ENCODE measurements at regions not wholly inside any gene's neighbourhood (a gene's known extent, or its start where the extent isn't known, plus 50 kb on each side); places are given as distances from the start of the nearest gene placed in this dataset.

DNA sequence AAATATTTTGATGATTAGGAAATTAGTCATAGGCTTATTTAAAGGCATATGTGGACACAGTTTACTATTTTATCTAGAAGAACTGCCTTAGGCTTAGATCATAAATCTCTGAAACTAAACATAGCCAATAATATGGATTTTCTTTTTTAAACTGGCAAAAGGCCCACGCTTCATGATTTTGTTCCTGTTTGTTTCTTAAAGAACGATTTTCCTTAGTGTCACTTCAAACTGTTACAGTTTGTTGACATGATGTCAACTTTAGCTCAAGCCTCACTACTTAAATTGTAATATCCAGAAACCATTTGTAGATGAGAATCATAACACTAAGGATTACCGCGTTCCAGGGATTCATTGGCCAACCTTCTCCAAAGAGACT lies 322.6 kb downstream of the HHIPL2 start:
- H3K4me3 ChIP-seq (ENCODE audit: low read depth, low read length): no peak overlapping the region
- no peak for DNase-seq (ENCODE audit: low read depth)
- TF ChIP-seq, protein P1, sequence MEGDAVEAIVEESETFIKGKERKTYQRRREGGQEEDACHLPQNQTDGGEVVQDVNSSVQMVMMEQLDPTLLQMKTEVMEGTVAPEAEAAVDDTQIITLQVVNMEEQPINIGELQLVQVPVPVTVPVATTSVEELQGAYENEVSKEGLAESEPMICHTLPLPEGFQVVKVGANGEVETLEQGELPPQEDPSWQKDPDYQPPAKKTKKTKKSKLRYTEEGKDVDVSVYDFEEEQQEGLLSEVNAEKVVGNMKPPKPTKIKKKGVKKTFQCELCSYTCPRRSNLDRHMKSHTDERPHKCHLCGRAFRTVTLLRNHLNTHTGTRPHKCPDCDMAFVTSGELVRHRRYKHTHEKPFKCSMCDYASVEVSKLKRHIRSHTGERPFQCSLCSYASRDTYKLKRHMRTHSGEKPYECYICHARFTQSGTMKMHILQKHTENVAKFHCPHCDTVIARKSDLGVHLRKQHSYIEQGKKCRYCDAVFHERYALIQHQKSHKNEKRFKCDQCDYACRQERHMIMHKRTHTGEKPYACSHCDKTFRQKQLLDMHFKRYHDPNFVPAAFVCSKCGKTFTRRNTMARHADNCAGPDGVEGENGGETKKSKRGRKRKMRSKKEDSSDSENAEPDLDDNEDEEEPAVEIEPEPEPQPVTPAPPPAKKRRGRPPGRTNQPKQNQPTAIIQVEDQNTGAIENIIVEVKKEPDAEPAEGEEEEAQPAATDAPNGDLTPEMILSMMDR (IDR thresholded peaks at IDR 0.05; ENCODE audit: control insufficient read depth, extremely low read depth, insufficient read depth): no peak

DNA sequence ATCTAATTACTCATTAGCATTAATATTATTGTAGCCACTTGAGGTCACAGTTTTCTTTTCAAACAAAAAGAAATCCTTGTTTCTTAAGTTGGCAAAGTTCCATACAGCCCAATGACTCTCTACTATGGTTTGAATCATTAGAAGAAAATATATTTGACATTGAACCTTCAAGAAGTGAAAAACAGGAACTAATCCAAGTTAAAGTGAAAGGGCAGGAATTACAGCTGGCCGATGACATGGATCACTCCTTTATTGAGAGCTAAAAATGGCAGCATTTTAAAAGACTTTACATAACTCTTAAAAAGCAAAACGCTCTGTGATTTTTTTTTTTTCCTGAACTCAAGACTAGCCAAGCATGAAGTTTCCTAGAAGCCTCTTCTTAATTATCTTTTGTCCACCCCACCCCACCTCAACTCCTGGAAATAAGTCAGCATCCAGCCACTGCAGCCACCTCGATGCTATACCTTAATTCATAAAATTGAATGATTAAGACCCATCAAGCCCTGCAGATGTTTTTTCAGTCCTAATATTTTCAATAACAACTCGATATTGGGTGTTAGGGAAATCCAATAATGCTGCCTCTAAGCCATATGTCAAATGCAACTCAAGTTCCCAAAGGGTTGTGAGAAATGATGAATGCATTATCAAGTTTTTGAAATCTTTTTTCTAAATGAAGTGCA lies 323.1 kb downstream of the HHIPL2 start:
- H3K4me3 ChIP-seq (ENCODE audit: low read depth, low read length): no peak overlapping the region
- no peak for DNase-seq (ENCODE audit: low read depth)
- TF ChIP-seq, protein P1 (IDR thresholded peaks at IDR 0.05; ENCODE audit: control insufficient read depth, extremely low read depth, insufficient read depth): no peak

DNA sequence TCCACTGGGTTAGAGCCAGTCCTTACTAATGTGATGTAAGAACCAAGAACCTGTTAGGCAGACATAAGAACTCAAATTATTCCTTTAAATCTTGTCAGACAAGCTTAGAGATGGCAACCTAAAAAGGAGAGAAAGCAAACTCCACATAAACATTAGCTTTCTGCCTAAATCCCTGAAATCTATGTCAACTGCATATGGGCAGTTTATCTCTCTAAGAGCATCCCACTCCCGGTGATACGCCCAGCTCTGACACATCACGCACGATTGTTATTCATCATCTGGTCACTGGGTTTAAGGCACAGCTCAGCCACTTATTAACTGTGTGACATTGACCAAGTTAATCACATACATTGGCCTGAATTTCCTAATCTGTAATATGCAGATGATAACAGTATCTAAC lies 323.7 kb downstream of the HHIPL2 start:
- TF ChIP-seq, protein P1 (IDR thresholded peaks at IDR 0.05; ENCODE audit: control insufficient read depth, extremely low read depth, insufficient read depth): no peak
- DNase-seq (ENCODE audit: low read depth): no peak
- H3K4me3 ChIP-seq (ENCODE audit: low read depth, low read length): no peak overlapping the region

DNA sequence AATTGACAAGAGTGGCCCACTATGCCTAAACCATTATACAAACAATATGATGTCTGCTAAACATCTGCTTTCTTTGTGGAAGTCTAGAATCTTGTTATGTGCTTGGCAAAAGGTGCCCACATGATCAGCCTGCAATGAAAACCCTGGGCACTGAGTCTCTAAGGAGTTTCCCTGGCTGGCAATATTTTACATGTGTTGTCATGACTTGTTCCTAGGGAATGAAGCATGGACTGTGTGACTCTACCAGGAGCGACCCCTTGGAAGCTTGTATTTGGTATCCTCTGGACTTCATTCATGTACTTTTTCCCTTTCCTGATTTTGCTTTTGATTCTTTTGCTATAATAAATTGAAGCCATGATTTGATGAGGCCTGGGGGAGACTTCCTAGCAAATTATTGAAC lies 324.9 kb downstream of the HHIPL2 start:
- DNase-seq (ENCODE audit: low read depth): no peak
- H3K4me3 ChIP-seq (ENCODE audit: low read depth, low read length): no peak overlapping the region
- TF ChIP-seq, protein P1 (IDR thresholded peaks at IDR 0.05; ENCODE audit: control insufficient read depth, extremely low read depth, insufficient read depth): no peak

DNA sequence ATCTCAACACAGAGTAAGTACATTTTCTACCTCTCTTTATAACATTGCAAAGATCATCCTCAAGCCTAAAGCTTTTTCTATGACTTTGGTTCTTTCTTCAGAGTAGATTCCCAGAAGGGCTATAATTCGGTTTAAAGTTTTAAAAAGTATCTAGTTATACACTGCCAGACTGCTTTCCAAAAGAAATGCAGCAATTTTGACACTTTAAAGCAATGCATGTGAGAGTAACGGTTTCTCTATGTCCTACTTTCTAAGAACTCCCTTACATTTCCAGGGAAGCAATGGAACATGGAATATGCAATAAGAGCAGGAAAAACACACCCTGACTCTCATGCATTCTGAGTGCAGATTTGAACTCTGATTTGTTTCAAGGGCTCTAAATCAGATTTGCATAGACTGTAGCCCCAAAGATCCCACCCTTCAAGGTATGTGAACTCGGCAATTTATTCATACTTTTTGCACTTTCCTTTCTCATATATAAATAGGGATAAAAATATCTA lies 331.6 kb downstream of the HHIPL2 start:
- DNase-seq (ENCODE audit: low read depth): no peak
- no peak overlapping the region for H3K4me3 ChIP-seq (ENCODE audit: low read depth, low read length)
- TF ChIP-seq, protein P1 (IDR thresholded peaks at IDR 0.05; ENCODE audit: control insufficient read depth, extremely low read depth, insufficient read depth): no peak

DNA sequence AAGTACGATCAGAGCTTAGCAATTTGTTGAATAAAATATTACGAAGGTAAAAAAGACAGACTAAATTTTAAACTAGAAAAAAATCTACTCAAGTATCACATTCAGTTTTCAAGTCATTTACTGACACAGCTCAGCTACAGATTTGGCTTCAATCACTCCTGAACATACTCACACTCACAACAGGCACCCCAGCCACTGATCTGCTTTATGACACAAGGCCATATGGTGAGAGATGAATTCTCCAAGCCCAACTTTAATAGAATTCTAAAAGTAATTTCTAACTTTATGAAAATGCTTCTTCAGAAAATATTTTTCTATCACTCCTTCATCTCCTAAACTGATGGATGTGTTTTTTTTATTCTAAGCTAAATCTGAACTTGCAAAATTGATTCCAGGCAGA lies 337.1 kb downstream of the HHIPL2 start:
- TF ChIP-seq, protein P1 (IDR thresholded peaks at IDR 0.05; ENCODE audit: control insufficient read depth, extremely low read depth, insufficient read depth): no peak
- no peak for DNase-seq (ENCODE audit: low read depth)
- no peak overlapping the region for H3K4me3 ChIP-seq (ENCODE audit: low read depth, low read length)

DNA sequence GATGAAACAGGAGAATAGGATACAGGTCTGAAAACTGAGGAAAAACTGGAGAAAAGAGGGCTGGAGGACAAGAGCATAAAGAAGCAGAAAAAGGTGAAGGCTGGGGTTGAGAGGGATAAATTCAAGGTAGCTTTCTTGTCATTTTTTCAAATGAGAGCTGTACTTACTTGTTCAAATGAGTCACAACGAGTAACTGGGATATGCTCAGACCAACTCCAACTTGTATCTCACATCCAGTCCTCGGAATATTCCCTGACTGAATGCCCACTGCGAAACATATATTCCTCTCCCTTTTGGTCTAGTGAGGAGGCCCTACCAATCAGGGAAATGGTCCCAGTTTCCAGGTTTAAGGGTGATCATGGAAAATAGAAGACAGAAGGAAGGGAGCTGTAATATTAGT lies 343.4 kb downstream of the HHIPL2 start:
- TF ChIP-seq, protein P1 (IDR thresholded peaks at IDR 0.05; ENCODE audit: control insufficient read depth, extremely low read depth, insufficient read depth): no peak
- DNase-seq (ENCODE audit: low read depth): no peak
- no peak overlapping the region for H3K4me3 ChIP-seq (ENCODE audit: low read depth, low read length)
